HG02970 (cell line): ENCODE measurements at regions not wholly inside any gene's neighbourhood (a gene's known extent, or its start where the extent isn't known, plus 50 kb on each side); places are given as distances from the start of the nearest gene placed in this dataset.
A peak's percentile ranks its signal among the peaks of the same experiment; 100 is the strongest.
"Not testable (repeated sequence)": the region's sequence is repeated elsewhere in the genome, so short reads cannot be mapped to it uniquely, and the experiment has no call there.

Experiments
- ATAC-seq: cut with Tn5 transposase; IDR thresholded peaks from one replicate; pipeline ENCODE4 v1.9.1; 2021; ENCODE audit warnings: mild to moderate bottlenecking, moderate library complexity, moderate number of reproducible peaks; ENCODE audit not compliant: unreplicated experiment, low FRiP score

GRCh38 chr2:17160594-17160993 is 357.6 kb downstream of the RAD51AP2 start:
- peak; percentile 64 for ATAC-seq

GRCh38 chr2:17156086-17156485 is 362.2 kb downstream of the RAD51AP2 start:
- no peak for ATAC-seq

- ATAC-seq = no peak
These were observed 368.3 kb downstream of the RAD51AP2 start for GRCh38 chr2:17149945-17150344.

- no peak for ATAC-seq
These were observed 369.7 kb downstream of the RAD51AP2 start for GRCh38 chr2:17148407-17149145.

- ATAC-seq = no peak
These were observed 371.9 kb downstream of the RAD51AP2 start for GRCh38 chr2:17146358-17146757.

GRCh38 chr2:17136877-17137276 is 381.4 kb downstream of the RAD51AP2 start:
- ATAC-seq = no peak

- no peak for ATAC-seq
These were observed 382.0 kb downstream of the RAD51AP2 start for GRCh38 chr2:17136231-17136630.

- no peak for ATAC-seq
These were observed 382.6 kb downstream of the RAD51AP2 start for GRCh38 chr2:17135619-17136018.

GRCh38 chr2:17133052-17133671 is 385.1 kb downstream of the RAD51AP2 start:
- ATAC-seq = no peak

- not testable (repeated sequence) for ATAC-seq
These were observed 387.6 kb downstream of the RAD51AP2 start for GRCh38 chr2:17130627-17131026.

GRCh38 chr2:17125989-17126620 is 392.1 kb downstream of the RAD51AP2 start:
- no peak for ATAC-seq

GRCh38 chr2:17124575-17125318 is 393.5 kb downstream of the RAD51AP2 start:
- no peak for ATAC-seq

- no peak for ATAC-seq
These were observed 395.2 kb downstream of the RAD51AP2 start for GRCh38 chr2:17122887-17123501.

- no peak for ATAC-seq
These were observed 402.8 kb downstream of the RAD51AP2 start for GRCh38 chr2:17115466-17115865.

GRCh38 chr2:17115042-17115441 is 403.2 kb downstream of the RAD51AP2 start:
- no peak for ATAC-seq

GRCh38 chr2:17107871-17108270 is 410.4 kb downstream of the RAD51AP2 start:
- no peak for ATAC-seq

- no peak for ATAC-seq
These were observed 411.1 kb downstream of the RAD51AP2 start for GRCh38 chr2:17107151-17107550.

- ATAC-seq = no peak
These were observed 411.8 kb downstream of the RAD51AP2 start for GRCh38 chr2:17106418-17106817.

- no peak for ATAC-seq
These were observed 413.8 kb downstream of the RAD51AP2 start for GRCh38 chr2:17104454-17104853.

GRCh38 chr2:17101596-17101995 is 416.6 kb downstream of the RAD51AP2 start:
- no peak for ATAC-seq

- no peak for ATAC-seq
These were observed 417.1 kb downstream of the RAD51AP2 start for GRCh38 chr2:17101091-17101490.
